Globus pallidus (tissue), 1 donor: ENCODE measurements at regions not wholly inside any gene's neighbourhood (a gene's known extent, or its start where the extent isn't known, plus 50 kb on each side); places are given as distances from the start of the nearest gene placed in this dataset.

Experiments
- DNase-seq: peaks from one replicate; pipeline ENCODE4 v3.0.0-alpha.2; 2015; ENCODE audit warnings: low spot score

GRCh38 chr5:35478856-35479682, 138.6 kb upstream of the SPEF2 start:
- peak; percentile 3 for DNase-seq

GRCh38 chr5:35477911-35478310, 139.8 kb upstream of the SPEF2 start:
- DNase-seq, result no peak

GRCh38 chr5:35477321-35477720, 140.3 kb upstream of the SPEF2 start:
- DNase-seq, result no peak

GRCh38 chr5:35476797-35477196, 140.9 kb upstream of the SPEF2 start:
- DNase-seq, result no peak

- no peak for DNase-seq
These were observed 141.6 kb upstream of the SPEF2 start for GRCh38 chr5:35476036-35476435.

- DNase-seq, result no peak
These were observed 144.1 kb upstream of the SPEF2 start for GRCh38 chr5:35473589-35473988.

- DNase-seq, result no peak
These were observed 146.8 kb upstream of the SPEF2 start for GRCh38 chr5:35470866-35471265.

GRCh38 chr5:35468811-35469210, 148.9 kb upstream of the SPEF2 start:
- DNase-seq, result no peak

GRCh38 chr5:35466746-35467145, 150.9 kb upstream of the SPEF2 start:
- DNase-seq, result no peak

- no peak for DNase-seq
These were observed 152.9 kb upstream of the SPEF2 start for GRCh38 chr5:35464757-35465156.

- DNase-seq, result no peak
These were observed 156.1 kb upstream of the SPEF2 start for GRCh38 chr5:35461530-35461929.

GRCh38 chr5:35458824-35459207, 158.8 kb upstream of the SPEF2 start:
- DNase-seq, result no peak

- DNase-seq, result no peak
These were observed 159.5 kb upstream of the SPEF2 start for GRCh38 chr5:35457912-35458823.

- no peak for DNase-seq
These were observed 161.2 kb upstream of the SPEF2 start for GRCh38 chr5:35456506-35456905.

GRCh38 chr5:35454011-35454525, 163.6 kb upstream of the SPEF2 start:
- DNase-seq, result no peak

- DNase-seq, result no peak
These were observed 173.7 kb upstream of the SPEF2 start for GRCh38 chr5:35443803-35444595.

GRCh38 chr5:35442885-35443639, 174.6 kb upstream of the SPEF2 start:
- DNase-seq, result no peak

- no peak for DNase-seq
These were observed 177.3 kb upstream of the SPEF2 start for GRCh38 chr5:35440409-35440808.

GRCh38 chr5:35438786-35439185, 178.9 kb upstream of the SPEF2 start:
- no peak for DNase-seq

- DNase-seq, result no peak
These were observed 179.4 kb upstream of the SPEF2 start for GRCh38 chr5:35438288-35438687.

- peak; percentile 7 for DNase-seq
These were observed 181.1 kb upstream of the SPEF2 start for GRCh38 chr5:35436400-35437057.
